Fibroblast of the aortic adventitia (primary cell): ENCODE measurements at regions not wholly inside any gene's neighbourhood (a gene's known extent, or its start where the extent isn't known, plus 50 kb on each side); places are given as distances from the start of the nearest gene placed in this dataset.
"Not testable (repeated sequence)": the region's sequence is repeated elsewhere in the genome, so short reads cannot be mapped to it uniquely, and the experiment has no call there.

Experiments
- DNase-seq: peaks from one replicate; pipeline ENCODE4 v3.0.0-alpha.2; 2010; ENCODE audit warnings: low read depth
- H3K4me3 ChIP-seq: 2 replicates; pipeline ENCODE4 v1.5.1; 2011; ENCODE audit warnings: low read depth, mild to moderate bottlenecking, control low read depth, low read length, moderate library complexity
- CTCF ChIP-seq: IDR thresholded peaks from 2 replicates; pipeline ENCODE4 v1.5.1; 2011; ENCODE audit warnings: mild to moderate bottlenecking, low read length, control low read depth, inconsistent platforms; ENCODE audit not compliant: insufficient read depth

- TF ChIP-seq CTCF = no peak
- DNase-seq = no peak
- no peak overlapping the region for H3K4me3 ChIP-seq
These were observed 560.3 kb upstream of the ZP4 start for GRCh38 chr1:238450976-238451375.

GRCh38 chr1:238443687-238444086 is 553.0 kb upstream of the ZP4 start:
- DNase-seq = no peak
- TF ChIP-seq CTCF = no peak
- no peak overlapping the region for H3K4me3 ChIP-seq

- H3K4me3 ChIP-seq = no peak overlapping the region
- TF ChIP-seq CTCF = no peak
- DNase-seq = no peak
These were observed 548.8 kb upstream of the ZP4 start for GRCh38 chr1:238439511-238439910.

DNA sequence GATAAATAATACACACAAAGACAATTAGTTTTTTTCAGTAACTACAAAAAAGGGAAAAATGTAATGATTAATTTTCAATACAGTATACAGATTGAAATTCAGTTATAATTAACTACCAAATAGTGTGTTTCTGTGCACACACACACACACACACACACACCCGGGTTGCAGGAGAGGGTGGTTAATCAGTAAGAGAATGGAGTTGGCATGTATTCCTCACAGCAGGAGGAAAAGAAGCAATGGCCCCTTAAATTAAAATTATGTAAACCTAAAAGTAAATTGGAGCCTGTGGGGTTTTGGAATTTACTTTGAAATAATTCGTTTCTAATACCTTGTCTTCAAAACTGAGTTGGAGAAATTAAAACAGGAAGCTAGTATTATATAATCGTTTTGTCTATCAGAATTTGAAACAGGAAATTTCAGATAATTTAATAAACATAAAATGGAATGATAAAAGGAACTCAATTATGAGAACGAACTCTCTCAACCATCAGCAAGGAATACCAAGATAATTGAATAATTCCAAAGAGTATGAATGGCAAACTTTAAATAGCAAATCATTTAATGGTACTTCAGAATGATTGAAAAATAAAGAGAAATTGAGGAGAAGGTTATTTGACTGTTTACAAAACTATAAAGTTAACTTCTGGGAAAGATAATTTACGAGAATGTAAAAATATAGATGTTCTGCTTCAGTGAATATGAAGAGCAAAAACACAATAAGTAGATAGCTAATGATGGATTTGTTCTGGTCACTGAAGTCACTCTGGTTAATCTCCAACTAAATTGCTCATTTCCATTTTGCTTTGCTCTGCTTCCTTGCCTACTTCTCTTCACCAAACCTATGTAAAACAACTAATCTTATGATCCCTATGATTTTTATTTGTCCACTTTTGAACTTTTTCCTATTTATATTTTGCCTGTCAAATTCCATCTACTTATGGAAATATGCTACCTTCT is 547.9 kb upstream of the ZP4 start:
- H3K4me3 ChIP-seq = no peak overlapping the region
- TF ChIP-seq CTCF = no peak
- no peak for DNase-seq

GRCh38 chr1:238429703-238430102 is 539.0 kb upstream of the ZP4 start:
- peak; percentile 5 for DNase-seq
- not testable (repeated sequence) for H3K4me3 ChIP-seq

DNA sequence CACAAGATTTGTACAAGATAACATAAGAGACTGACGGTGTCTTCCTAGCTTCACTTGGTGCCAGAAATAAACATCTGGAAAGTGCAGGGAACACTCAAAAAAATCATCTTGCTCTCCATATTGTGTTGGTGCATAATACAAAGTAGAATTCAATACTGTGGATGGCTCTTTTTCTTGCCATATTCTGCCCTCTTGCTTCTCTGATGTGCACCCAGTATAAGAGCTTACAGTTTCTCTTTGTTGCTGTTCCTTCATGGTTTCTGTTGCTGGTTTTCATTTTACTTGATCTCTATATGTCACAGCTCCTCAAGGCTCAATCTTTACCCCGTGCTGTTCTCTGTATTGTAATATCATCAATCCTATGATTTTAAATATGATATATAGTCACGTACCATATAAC is 528.5 kb upstream of the ZP4 start:
- no peak for DNase-seq
- no peak for TF ChIP-seq CTCF
- no peak overlapping the region for H3K4me3 ChIP-seq

- peak; percentile 85 for DNase-seq
- TF ChIP-seq CTCF = no peak
- H3K4me3 ChIP-seq = no peak overlapping the region
These were observed 519.2 kb upstream of the ZP4 start for GRCh38 chr1:238409932-238410331.
